Neural cell (in vitro differentiated cells): ENCODE measurements at regions not wholly inside any gene's neighbourhood (a gene's known extent, or its start where the extent isn't known, plus 50 kb on each side); places are given as distances from the start of the nearest gene placed in this dataset.

ENCODE experiments used
- CTCF ChIP-seq: fragments of 450-650 bp; IDR thresholded peaks from 2 replicates; pipeline ENCODE4 v1.5.1; 2014; ENCODE audit warnings: antibody characterized with exemption, mild to moderate bottlenecking, moderate library complexity; ENCODE audit not compliant: poor library complexity, severe bottlenecking
- EP300 ChIP-seq: fragments of 450-650 bp; conservative IDR thresholded peaks from 2 replicates; pipeline ENCODE4 v1.6.1; 2014; ENCODE audit warnings: antibody characterized with exemption, mild to moderate bottlenecking, moderate library complexity; ENCODE audit not compliant: poor library complexity, severe bottlenecking
- EZH2 ChIP-seq: fragments of 200-600, 300-800 bp; shearing (Covaris generic), sonication (generic); IDR thresholded peaks from 2 replicates; pipeline ENCODE4 v1.6.1; 2014; ENCODE audit warnings: antibody characterized with exemption, low read length, borderline replicate concordance, mild to moderate bottlenecking; ENCODE audit not compliant: insufficient read depth, poor library complexity, severe bottlenecking
- POLR2AphosphoS5 ChIP-seq: IDR thresholded peaks from 2 replicates; pipeline ENCODE4 v1.6.1; 2012
- TAF1 ChIP-seq: IDR thresholded peaks from 2 replicates; pipeline ENCODE4 v1.6.1; 2012; ENCODE audit warnings: low read depth

- TF ChIP-seq TAF1 (no peak), CTCF (no peak), EZH2 (no peak), EP300 (no peak), POLR2AphosphoS5 (no peak)
Observed at GRCh38 chr16:51985126-51985525, 561.8 kb downstream of the TOX3 start.
